GM12878 (cell line): ENCODE measurements at regions not wholly inside any gene's neighbourhood (a gene's known extent, or its start where the extent isn't known, plus 50 kb on each side); places are given as distances from the start of the nearest gene placed in this dataset.

ENCODE experiments used
- HDGF ChIP-seq: fragments of 450-650 bp; IDR thresholded peaks from 2 replicates; pipeline ENCODE4 v1.6.1; 2016; ENCODE audit warnings: antibody characterized with exemption
- IKZF2 ChIP-seq, 2 experiments: fragments of 450-650 bp; IDR thresholded peaks; 2 replicates each; pipeline ENCODE4 v1.6.1; 2017; ENCODE audit warnings: mild to moderate bottlenecking in 2 of 2, moderate library complexity in 2 of 2
- IRF4 ChIP-seq: IDR thresholded peaks from 2 replicates; pipeline ENCODE4 v1.6.1; 2011; ENCODE audit warnings: low read depth, low read length
- KLF5 ChIP-seq: fragments of 450-650 bp; IDR thresholded peaks from 2 replicates; pipeline ENCODE4 v1.6.1; 2014; ENCODE audit warnings: mild to moderate bottlenecking; ENCODE audit not compliant: partially characterized antibody
- NFYA ChIP-seq: IDR thresholded peaks from 2 replicates; pipeline ENCODE4 v1.6.1; 2011; ENCODE audit warnings: low read depth, mild to moderate bottlenecking, low read length, improper control_type of control experiment, borderline replicate concordance
- RELA ChIP-seq: fragments of 450-650 bp; IDR thresholded peaks from 2 replicates; pipeline ENCODE4 v1.8.0; 2014; ENCODE audit warnings: borderline replicate concordance; ENCODE audit not compliant: partially characterized antibody
- RELB ChIP-seq: fragments of 450-650 bp; IDR thresholded peaks from 2 replicates; pipeline ENCODE4 v1.6.1; 2017; ENCODE audit warnings: low read depth, mild to moderate bottlenecking, moderate library complexity
- RUNX3 ChIP-seq: IDR thresholded peaks from 2 replicates; pipeline ENCODE4 v1.6.1; 2012; ENCODE audit warnings: low read length, inconsistent platforms
- TF ChIP-seq, protein P1 (sequence below): fragments of 150-350 bp; IDR thresholded peaks from 2 replicates; pipeline ENCODE4 v1.6.1; 2016; ENCODE audit warnings: low read depth, low read length

GRCh38 chr6:159467473-159468041, 225.5 kb downstream of the SOD2 start (continued):
- TF ChIP-seq IKZF2 (IDR thresholded peaks at IDR 0.05) (0 out of 4 replicates have a peak, but pooled peaks of 1 of the 2 experiments have one; percentile 17), RELA (no peak), NFYA (no peak), RELB (no peak), KLF5 (no peak), IRF4 (peak; percentile 14; the same call in 1 of the 2 replicates), RUNX3 (peak; percentile 99), HDGF (no peak)
- TF ChIP-seq, protein P1, sequence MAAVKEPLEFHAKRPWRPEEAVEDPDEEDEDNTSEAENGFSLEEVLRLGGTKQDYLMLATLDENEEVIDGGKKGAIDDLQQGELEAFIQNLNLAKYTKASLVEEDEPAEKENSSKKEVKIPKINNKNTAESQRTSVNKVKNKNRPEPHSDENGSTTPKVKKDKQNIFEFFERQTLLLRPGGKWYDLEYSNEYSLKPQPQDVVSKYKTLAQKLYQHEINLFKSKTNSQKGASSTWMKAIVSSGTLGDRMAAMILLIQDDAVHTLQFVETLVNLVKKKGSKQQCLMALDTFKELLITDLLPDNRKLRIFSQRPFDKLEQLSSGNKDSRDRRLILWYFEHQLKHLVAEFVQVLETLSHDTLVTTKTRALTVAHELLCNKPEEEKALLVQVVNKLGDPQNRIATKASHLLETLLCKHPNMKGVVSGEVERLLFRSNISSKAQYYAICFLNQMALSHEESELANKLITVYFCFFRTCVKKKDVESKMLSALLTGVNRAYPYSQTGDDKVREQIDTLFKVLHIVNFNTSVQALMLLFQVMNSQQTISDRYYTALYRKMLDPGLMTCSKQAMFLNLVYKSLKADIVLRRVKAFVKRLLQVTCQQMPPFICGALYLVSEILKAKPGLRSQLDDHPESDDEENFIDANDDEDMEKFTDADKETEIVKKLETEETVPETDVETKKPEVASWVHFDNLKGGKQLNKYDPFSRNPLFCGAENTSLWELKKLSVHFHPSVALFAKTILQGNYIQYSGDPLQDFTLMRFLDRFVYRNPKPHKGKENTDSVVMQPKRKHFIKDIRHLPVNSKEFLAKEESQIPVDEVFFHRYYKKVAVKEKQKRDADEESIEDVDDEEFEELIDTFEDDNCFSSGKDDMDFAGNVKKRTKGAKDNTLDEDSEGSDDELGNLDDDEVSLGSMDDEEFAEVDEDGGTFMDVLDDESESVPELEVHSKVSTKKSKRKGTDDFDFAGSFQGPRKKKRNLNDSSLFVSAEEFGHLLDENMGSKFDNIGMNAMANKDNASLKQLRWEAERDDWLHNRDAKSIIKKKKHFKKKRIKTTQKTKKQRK: no peak
